Smooth muscle cell (in vitro differentiated cells): ENCODE measurements at regions not wholly inside any gene's neighbourhood (a gene's known extent, or its start where the extent isn't known, plus 50 kb on each side); places are given as distances from the start of the nearest gene placed in this dataset.

Experiments used
- DNase-seq: peaks from one replicate; lab custom pipeline; 2025; ENCODE audit not compliant: unreplicated experiment; lab: John Stamatoyannopoulos, UW
- H2AFZ ChIP-seq: fragments of 200-600 bp; sonication (generic); 2 replicates; pipeline ENCODE4 v1.6.0; 2016; ENCODE audit warnings: antibody characterized with exemption, low read depth, mild to moderate bottlenecking
- H3F3A ChIP-seq: fragments of 200-600 bp; sonication (generic); 2 replicates; pipeline ENCODE4 v1.6.0; 2017; ENCODE audit warnings: antibody characterized with exemption, low read depth
- H3K27ac ChIP-seq: fragments of 200-600 bp; sonication (generic); 2 replicates; pipeline ENCODE4 v1.5.1; 2016; ENCODE audit warnings: low read depth, mild to moderate bottlenecking
- H3K27me3 ChIP-seq: fragments of 200-600 bp; sonication (generic); 2 replicates; pipeline ENCODE4 v1.6.1; 2016; ENCODE audit warnings: low read depth, mild to moderate bottlenecking
- H3K36me3 ChIP-seq: fragments of 200-600 bp; sonication (generic); 2 replicates; pipeline ENCODE4 v1.5.1; 2016; ENCODE audit warnings: low read depth
- H3K4me1 ChIP-seq: fragments of 200-600 bp; sonication (generic); 2 replicates; pipeline ENCODE4 v1.5.1; 2016; ENCODE audit warnings: low read depth
- H3K4me2 ChIP-seq: fragments of 200-600 bp; sonication (generic); 2 replicates; pipeline ENCODE4 v1.6.0; 2016; ENCODE audit warnings: mild to moderate bottlenecking
- H3K4me3 ChIP-seq: fragments of 200-600 bp; sonication (generic); 2 replicates; pipeline ENCODE4 v1.5.1; 2016; ENCODE audit warnings: mild to moderate bottlenecking
- H3K79me2 ChIP-seq: fragments of 200-600 bp; sonication (generic); 2 replicates; pipeline ENCODE4 v1.6.0; 2016; ENCODE audit warnings: low read depth, mild to moderate bottlenecking
- H3K9ac ChIP-seq: fragments of 200-600 bp; sonication (generic); 2 replicates; pipeline ENCODE4 v1.6.0; 2016; ENCODE audit warnings: low read depth
- H3K9me3 ChIP-seq: fragments of 200-600 bp; sonication (generic); replicated peaks from 2 replicates; pipeline ENCODE4 v1.5.1; 2016; ENCODE audit warnings: low read depth
- H4K20me1 ChIP-seq: fragments of 200-600 bp; sonication (generic); 2 replicates; pipeline ENCODE4 v1.6.0; 2016; ENCODE audit warnings: low read depth
- CTCF ChIP-seq: fragments of 200-600 bp; sonication (generic); IDR thresholded peaks from 2 replicates; pipeline ENCODE4 v1.5.1; 2017; ENCODE audit warnings: borderline replicate concordance, mild to moderate bottlenecking, antibody characterized with exemption; ENCODE audit not compliant: insufficient read depth, poor library complexity, severe bottlenecking
- WGBS: methylation state at CpG from one replicate; pipeline ENCODE4 v1.1.7; 2016; ENCODE audit warnings: low lambda C conversion rate; 5-methylcytosine and 5-hydroxymethylcytosine counted together

DNA sequence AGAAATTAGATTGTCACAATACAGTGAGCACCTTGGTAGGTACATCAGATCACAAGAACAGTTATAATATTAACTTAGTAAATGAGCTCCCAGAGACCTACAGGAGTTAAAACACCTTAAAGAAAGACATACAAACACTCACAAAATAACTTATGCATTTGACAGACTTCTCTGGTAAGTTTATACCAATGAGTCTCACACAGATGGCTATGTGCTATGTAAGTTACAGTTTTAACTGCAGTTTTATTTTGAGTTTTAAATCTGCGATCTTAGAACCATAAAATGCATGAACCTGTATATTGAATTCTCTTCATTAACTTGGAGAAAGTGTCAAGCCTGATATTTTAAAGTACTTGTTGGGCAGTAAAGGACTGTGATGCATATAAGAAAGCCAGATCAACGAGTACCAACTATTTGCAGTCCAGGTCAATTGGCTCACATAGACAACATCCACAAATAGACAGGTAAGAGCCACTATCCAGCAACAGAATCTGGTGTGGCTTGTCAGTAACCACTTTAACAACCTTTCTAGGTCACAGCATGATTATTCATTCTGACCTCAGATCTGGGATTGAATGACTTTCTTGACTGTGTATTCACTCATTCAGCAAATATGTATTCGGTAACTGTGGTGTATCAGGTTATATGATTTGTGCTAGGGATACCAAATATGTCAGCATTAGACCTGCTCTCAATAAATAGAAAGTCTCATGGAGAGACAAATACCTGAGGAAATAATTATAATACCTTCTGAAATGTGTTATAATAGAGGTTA, 856.6 kb upstream of the MGAT4C start:
- Histone ChIP-seq H3K27me3 (no peaks in the 10 kb centered on the region), H3K9ac (no peak overlapping the region), H3K4me3 (no peak overlapping the region), H2AFZ (no peak overlapping the region), H3K36me3 (no peaks in the 10 kb centered on the region), H3K4me2 (no peak overlapping the region), H3K9me3 (no peaks in the 10 kb centered on the region), H3K4me1 (peaks cover 4% of the 10 kb centered on the region), H3F3A (no peaks in the 10 kb centered on the region), H4K20me1 (no peaks in the 10 kb centered on the region), H3K27ac (no peak overlapping the region), H3K79me2 (no peaks in the 10 kb centered on the region)
- TF ChIP-seq CTCF = no peak
- 88% methylated on average over 3 of the region's 3 CpGs for WGBS
- DNase-seq = no peak

- TF ChIP-seq CTCF = no peak
- H3K27me3 ChIP-seq = no peaks in the 10 kb centered on the region
- H3K4me3 ChIP-seq = no peak overlapping the region
- no peaks in the 10 kb centered on the region for H3K4me1 ChIP-seq
- H3K36me3 ChIP-seq = no peaks in the 10 kb centered on the region
- no peak overlapping the region for H3K9ac ChIP-seq
- H3F3A ChIP-seq = no peaks in the 10 kb centered on the region
- H2AFZ ChIP-seq = no peak overlapping the region
- DNase-seq = no peak
- H3K9me3 ChIP-seq = no peaks in the 10 kb centered on the region
- no peak overlapping the region for H3K4me2 ChIP-seq
- no peak overlapping the region for H3K27ac ChIP-seq
- no peaks in the 10 kb centered on the region for H4K20me1 ChIP-seq
- H3K79me2 ChIP-seq = no peaks in the 10 kb centered on the region
- 87% methylated on average over 3 of the region's 3 CpGs for WGBS
These were observed 851.6 kb upstream of the MGAT4C start for GRCh38 chr12:87107766-87108165.

- H3K4me3 ChIP-seq = no peak overlapping the region
- no peaks in the 10 kb centered on the region for H3K36me3 ChIP-seq
- TF ChIP-seq CTCF = no peak
- DNase-seq = no peak
- H3K4me2 ChIP-seq = no peak overlapping the region
- WGBS = 87% methylated on average over 3 of the region's 3 CpGs
- no peaks in the 10 kb centered on the region for H3F3A ChIP-seq
- no peaks in the 10 kb centered on the region for H3K79me2 ChIP-seq
- H3K9ac ChIP-seq = no peak overlapping the region
- no peaks in the 10 kb centered on the region for H3K27me3 ChIP-seq
- H4K20me1 ChIP-seq = no peaks in the 10 kb centered on the region
- no peak overlapping the region for H2AFZ ChIP-seq
- no peaks in the 10 kb centered on the region for H3K4me1 ChIP-seq
- H3K9me3 ChIP-seq = no peaks in the 10 kb centered on the region
- H3K27ac ChIP-seq = no peak overlapping the region
These were observed 851.1 kb upstream of the MGAT4C start for GRCh38 chr12:87107270-87107669.

DNA sequence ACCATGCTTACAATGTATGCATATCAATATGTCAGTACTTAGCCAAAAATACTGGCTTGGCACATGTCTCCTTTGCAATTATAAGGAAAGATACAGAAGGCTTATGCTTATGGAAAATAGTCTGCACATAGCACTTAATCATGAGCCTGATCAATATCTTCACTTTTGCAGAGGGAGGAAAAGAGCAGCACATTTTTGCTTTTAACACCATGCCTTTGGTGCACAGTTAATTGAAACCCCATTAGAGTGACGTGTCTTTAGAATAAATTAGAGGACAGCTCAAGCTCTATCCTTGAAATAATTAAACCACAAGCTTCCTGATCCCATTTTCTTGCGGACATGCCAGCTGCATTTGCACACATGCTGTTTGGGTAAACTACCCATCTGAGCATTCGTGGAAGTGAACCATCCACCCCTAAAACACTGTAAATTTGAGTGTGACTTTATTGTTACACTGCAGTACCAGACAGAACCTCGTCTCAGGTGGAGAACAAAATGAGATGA, 839.9 kb upstream of the MGAT4C start:
- Histone ChIP-seq H3K27me3 (no peaks in the 10 kb centered on the region), H3K9ac (no peak overlapping the region), H3K4me1 (no peaks in the 10 kb centered on the region), H3K4me3 (no peak overlapping the region), H3F3A (no peaks in the 10 kb centered on the region), H2AFZ (no peak overlapping the region), H3K27ac (no peak overlapping the region), H4K20me1 (no peaks in the 10 kb centered on the region), H3K4me2 (no peak overlapping the region), H3K79me2 (no peaks in the 10 kb centered on the region), H3K9me3 (no peaks in the 10 kb centered on the region), H3K36me3 (no peaks in the 10 kb centered on the region)
- DNase-seq = no peak
- 83% methylated on average over 4 of the region's 4 CpGs for WGBS
- no peak for TF ChIP-seq CTCF
